ENCODE measurements at regions not wholly inside any gene's neighbourhood (a gene's known extent, or its start where the extent isn't known, plus 50 kb on each side); places are given as distances from the start of the nearest gene placed in this dataset.

- H3K4me3 ChIP-seq (ENCODE audit: low read depth, low read length), result no peak overlapping the region
- TF ChIP-seq, protein P1, sequence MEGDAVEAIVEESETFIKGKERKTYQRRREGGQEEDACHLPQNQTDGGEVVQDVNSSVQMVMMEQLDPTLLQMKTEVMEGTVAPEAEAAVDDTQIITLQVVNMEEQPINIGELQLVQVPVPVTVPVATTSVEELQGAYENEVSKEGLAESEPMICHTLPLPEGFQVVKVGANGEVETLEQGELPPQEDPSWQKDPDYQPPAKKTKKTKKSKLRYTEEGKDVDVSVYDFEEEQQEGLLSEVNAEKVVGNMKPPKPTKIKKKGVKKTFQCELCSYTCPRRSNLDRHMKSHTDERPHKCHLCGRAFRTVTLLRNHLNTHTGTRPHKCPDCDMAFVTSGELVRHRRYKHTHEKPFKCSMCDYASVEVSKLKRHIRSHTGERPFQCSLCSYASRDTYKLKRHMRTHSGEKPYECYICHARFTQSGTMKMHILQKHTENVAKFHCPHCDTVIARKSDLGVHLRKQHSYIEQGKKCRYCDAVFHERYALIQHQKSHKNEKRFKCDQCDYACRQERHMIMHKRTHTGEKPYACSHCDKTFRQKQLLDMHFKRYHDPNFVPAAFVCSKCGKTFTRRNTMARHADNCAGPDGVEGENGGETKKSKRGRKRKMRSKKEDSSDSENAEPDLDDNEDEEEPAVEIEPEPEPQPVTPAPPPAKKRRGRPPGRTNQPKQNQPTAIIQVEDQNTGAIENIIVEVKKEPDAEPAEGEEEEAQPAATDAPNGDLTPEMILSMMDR (IDR thresholded peaks at IDR 0.05; ENCODE audit: low read depth, low read length, missing control alignments), result no peak
- no peak for DNase-seq (ENCODE audit: low read depth)
Measured at GRCh38 chr12:62133440-62133839, 126.8 kb upstream of the USP15 start.

- TF ChIP-seq, protein P1 (IDR thresholded peaks at IDR 0.05; ENCODE audit: low read depth, low read length, missing control alignments), result no peak
- no peak for DNase-seq (ENCODE audit: low read depth)
Measured at GRCh38 chr12:62135553-62136200, 124.5 kb upstream of the USP15 start.

DNA sequence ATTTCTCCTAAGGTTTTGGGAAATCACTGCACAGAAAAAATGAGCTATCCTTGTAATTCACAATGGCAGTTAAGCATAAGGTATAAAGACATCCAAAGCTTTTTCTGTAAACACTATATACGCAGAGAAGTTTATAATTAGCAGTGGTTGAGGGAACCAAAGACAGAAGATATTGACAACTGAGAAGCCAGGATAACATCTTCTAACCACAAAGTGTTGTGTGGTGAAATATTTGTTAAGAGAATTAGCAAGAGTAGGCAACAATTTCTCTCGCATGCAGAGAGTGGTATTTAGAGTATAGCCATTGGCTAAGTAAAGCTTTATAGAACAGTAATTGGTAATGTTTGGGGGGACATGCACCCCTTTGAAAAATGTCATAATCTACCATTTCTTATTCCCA is 123.7 kb upstream of the USP15 start:
- no peak for DNase-seq (ENCODE audit: low read depth)
- H3K4me3 ChIP-seq (ENCODE audit: low read depth, low read length), result no peak overlapping the region
- TF ChIP-seq, protein P1 (IDR thresholded peaks at IDR 0.05; ENCODE audit: low read depth, low read length, missing control alignments), result no peak

More at GRCh38 chr12:62135553-62136200, 124.5 kb upstream of the USP15 start:
- no peak overlapping the region for H3K4me3 ChIP-seq (ENCODE audit: low read depth, low read length)

DNA sequence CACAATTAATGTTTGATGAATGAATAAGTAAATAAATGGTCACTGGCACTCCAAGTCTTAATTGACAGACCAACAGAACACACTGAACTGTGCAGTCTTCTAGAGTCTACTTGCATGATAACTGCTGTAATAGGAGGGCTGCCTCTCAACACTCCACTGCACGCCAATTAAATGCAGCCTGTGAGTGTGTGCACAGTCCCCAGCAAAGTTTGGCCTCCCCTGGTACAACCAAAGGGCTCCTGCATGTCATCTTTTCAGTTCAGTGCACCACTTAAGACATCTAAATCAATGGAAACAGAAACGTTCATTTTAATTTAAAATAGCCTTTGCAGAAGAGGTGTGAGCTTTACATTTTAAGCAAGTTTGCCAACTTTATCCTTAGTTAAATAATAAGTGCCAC is 121.7 kb upstream of the USP15 start:
- TF ChIP-seq, protein P1 (IDR thresholded peaks at IDR 0.05; ENCODE audit: low read depth, low read length, missing control alignments), result no peak
- DNase-seq (ENCODE audit: low read depth), result no peak
- no peak overlapping the region for H3K4me3 ChIP-seq (ENCODE audit: low read depth, low read length)

- TF ChIP-seq, protein P1 (IDR thresholded peaks at IDR 0.05; ENCODE audit: low read depth, low read length, missing control alignments), result no peak
- H3K4me3 ChIP-seq (ENCODE audit: low read depth, low read length), result no peak overlapping the region
- no peak for DNase-seq (ENCODE audit: low read depth)
Measured at GRCh38 chr12:62146318-62146717, 113.9 kb upstream of the USP15 start.

DNA sequence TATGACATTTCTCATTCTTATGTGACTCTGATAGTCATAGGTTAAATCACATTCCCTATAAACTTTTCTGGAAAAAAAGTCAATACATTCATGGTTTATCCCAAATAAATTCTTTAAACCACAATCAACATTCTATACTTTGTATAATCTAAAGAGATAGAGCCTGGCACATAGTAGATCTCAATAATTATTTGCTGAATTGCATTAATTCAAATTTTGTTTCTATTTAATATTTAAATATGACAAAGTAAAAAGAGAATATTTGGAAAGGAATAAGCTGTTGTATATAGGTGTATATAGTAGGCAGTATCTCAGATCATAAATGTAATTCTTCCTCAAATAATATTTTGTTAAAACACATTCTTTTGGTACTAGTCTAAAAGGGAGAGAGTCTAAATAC is 102.2 kb upstream of the USP15 start:
- DNase-seq (ENCODE audit: low read depth), result no peak
- H3K4me3 ChIP-seq (ENCODE audit: low read depth, low read length), result no peak overlapping the region
- TF ChIP-seq, protein P1 (IDR thresholded peaks at IDR 0.05; ENCODE audit: low read depth, low read length, missing control alignments), result no peak
